ENCODE measurements at regions not wholly inside any gene's neighbourhood (a gene's known extent, or its start where the extent isn't known, plus 50 kb on each side); places are given as distances from the start of the nearest gene placed in this dataset.

- DNase-seq: no peak
Observed at GRCh38 chr2:9135822-9136558, 70.6 kb upstream of the ASAP2 start.

GRCh38 chr2:9127316-9127715 is 79.3 kb upstream of the ASAP2 start:
- DNase-seq: no peak

GRCh38 chr2:9126540-9126939 is 80.1 kb upstream of the ASAP2 start:
- no peak for DNase-seq

- DNase-seq: no peak
Observed at GRCh38 chr2:9124231-9124741, 82.3 kb upstream of the ASAP2 start.

GRCh38 chr2:9123069-9123468 is 83.5 kb upstream of the ASAP2 start:
- no peak for DNase-seq

- no peak for DNase-seq
Observed at GRCh38 chr2:9122367-9122766, 84.2 kb upstream of the ASAP2 start.

- no peak for DNase-seq
Observed at GRCh38 chr2:9118383-9118960, 88.1 kb upstream of the ASAP2 start.

GRCh38 chr2:9115229-9115628 is 91.4 kb upstream of the ASAP2 start:
- DNase-seq: no peak

GRCh38 chr2:9114458-9114857 is 92.2 kb upstream of the ASAP2 start:
- no peak for DNase-seq

GRCh38 chr2:9113916-9114315 is 92.7 kb upstream of the ASAP2 start:
- no peak for DNase-seq

- no peak for DNase-seq
Observed at GRCh38 chr2:9113262-9113661, 93.3 kb upstream of the ASAP2 start.

- no peak for DNase-seq
Observed at GRCh38 chr2:9112079-9112721, 94.4 kb upstream of the ASAP2 start.

GRCh38 chr2:9110893-9111569 is 95.6 kb upstream of the ASAP2 start:
- DNase-seq: no peak

- DNase-seq: no peak
Observed at GRCh38 chr2:9110346-9110884, 96.2 kb upstream of the ASAP2 start.

GRCh38 chr2:9109871-9110270 is 96.7 kb upstream of the ASAP2 start:
- no peak for DNase-seq

GRCh38 chr2:9108210-9108967 is 98.2 kb upstream of the ASAP2 start:
- DNase-seq: no peak

GRCh38 chr2:9107168-9108025 is 99.2 kb upstream of the ASAP2 start:
- DNase-seq: no peak

GRCh38 chr2:9106338-9107167 is 100.1 kb upstream of the ASAP2 start:
- no peak for DNase-seq

GRCh38 chr2:9105601-9106337 is 100.8 kb upstream of the ASAP2 start:
- DNase-seq: no peak
